Mesothelial cell of epicardium (in vitro differentiated cells): ENCODE measurements at regions not wholly inside any gene's neighbourhood (a gene's known extent, or its start where the extent isn't known, plus 50 kb on each side); places are given as distances from the start of the nearest gene placed in this dataset.
A peak's percentile ranks its signal among the peaks of the same experiment; 100 is the strongest.
"Not testable (repeated sequence)": the region's sequence is repeated elsewhere in the genome, so short reads cannot be mapped to it uniquely, and the experiment has no call there.

ENCODE experiments used
- DNase-seq, 2 experiments: peaks; one replicate each; pipeline ENCODE4 v3.0.0; 2021; ENCODE audit warnings: low spot score in 2 of 2; ENCODE audit not compliant: unreplicated experiment in 2 of 2
- H3K27ac Mint-ChIP-seq: 2 replicates; pipeline ENCODE4 v1.8.0; 2021; ENCODE audit warnings: mixed read lengths
- H3K27me3 Mint-ChIP-seq: 2 replicates; pipeline ENCODE4 v1.8.0; 2021; ENCODE audit warnings: low read depth, mixed read lengths
- H3K36me3 Mint-ChIP-seq: 2 replicates; pipeline ENCODE4 v1.8.0; 2021; ENCODE audit warnings: mixed read lengths
- H3K4me1 Mint-ChIP-seq: 2 replicates; pipeline ENCODE4 v1.8.0; 2021; ENCODE audit warnings: mixed read lengths
- H3K4me3 Mint-ChIP-seq: 2 replicates; pipeline ENCODE4 v1.8.0; 2021; ENCODE audit warnings: mild to moderate bottlenecking, moderate library complexity, mixed read lengths
- H3K9me3 Mint-ChIP-seq: 2 replicates; pipeline ENCODE4 v1.8.0; 2021; ENCODE audit warnings: mixed read lengths
- CTCF ChIP-seq: fragments of 200-600 bp; sonication (generic); IDR thresholded peaks from one replicate; pipeline ENCODE4 v1.5.0; 2021; ENCODE audit warnings: antibody characterized with exemption; ENCODE audit not compliant: unreplicated experiment

DNA sequence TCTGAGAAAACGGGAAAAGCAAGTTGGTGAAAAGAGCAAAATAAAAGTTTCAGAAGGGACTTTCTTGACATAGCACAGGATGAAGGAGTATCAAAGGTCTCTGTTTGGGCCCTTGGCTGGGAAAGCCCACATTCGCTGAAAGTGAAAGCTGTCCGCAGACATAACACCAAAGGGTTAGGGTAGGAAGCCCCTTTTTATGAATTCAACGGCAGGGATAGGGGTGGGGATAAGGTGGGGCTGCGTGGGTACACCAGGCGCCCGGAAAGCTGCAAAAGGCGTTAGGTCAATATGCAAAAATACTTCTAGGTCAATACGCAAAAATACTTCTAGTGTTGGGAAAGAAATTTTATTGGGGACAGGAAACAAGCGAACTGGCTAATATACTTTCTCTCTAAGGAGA is 135.1 kb downstream of the OR2B2 start:
- Mint-ChIP-seq H3K36me3 (no peaks in the 10 kb centered on the region), H3K4me3 (no peak overlapping the region), H3K27me3 (peaks cover 3% of the 10 kb centered on the region), H3K9me3 (no peaks in the 10 kb centered on the region), H3K27ac (no peak overlapping the region), H3K4me1 (peaks cover 12% of the 10 kb centered on the region)
- no peak for DNase-seq
- TF ChIP-seq CTCF = no peak

DNA sequence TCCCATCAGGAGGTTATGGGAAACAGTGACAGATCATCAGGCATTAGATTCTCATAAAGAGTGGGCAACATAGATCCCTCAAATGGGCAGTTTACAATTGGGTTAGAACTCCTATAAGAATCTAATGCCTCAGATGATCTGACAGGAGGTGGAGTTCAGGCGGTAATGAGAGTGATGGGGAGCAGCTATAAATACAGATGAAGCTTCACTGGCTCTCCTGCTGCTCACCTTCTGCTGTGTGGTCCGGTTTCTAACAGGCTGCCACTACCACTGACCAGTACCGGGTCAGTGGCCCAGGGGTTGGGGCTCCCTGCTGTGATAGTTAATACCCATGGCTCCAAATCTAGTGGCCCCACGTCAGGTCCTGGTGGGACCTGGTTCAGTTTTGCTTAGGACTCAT is 135.7 kb downstream of the OR2B2 start:
- Mint-ChIP-seq H3K27me3 (peaks cover 7% of the 10 kb centered on the region), H3K4me1 (peaks cover 15% of the 10 kb centered on the region), H3K4me3 (no peak overlapping the region), H3K36me3 (no peaks in the 10 kb centered on the region), H3K27ac (no peak overlapping the region), H3K9me3 (no peaks in the 10 kb centered on the region)
- DNase-seq = no peak
- no peak for TF ChIP-seq CTCF

DNA sequence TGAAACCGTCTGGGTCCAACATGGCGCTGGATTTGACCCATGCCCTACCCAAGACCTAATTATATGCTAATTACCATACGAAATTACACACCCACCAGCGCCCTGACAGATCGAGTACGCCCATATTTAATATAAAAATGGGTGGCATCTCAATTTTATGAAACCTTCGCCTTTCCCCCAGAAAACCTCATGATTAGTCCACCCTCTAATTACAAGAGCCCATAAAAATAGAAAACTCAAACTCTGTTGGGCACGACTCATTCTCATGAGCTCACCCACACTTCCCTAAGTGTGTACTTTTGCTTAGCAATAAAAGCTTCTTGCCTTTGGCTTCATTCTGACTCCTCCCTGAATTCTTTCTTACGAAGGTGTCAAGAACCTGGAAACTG is 136.4 kb downstream of the OR2B2 start:
- H3K36me3 Mint-ChIP-seq = no peaks in the 10 kb centered on the region
- no peak overlapping the region for H3K4me3 Mint-ChIP-seq
- H3K9me3 Mint-ChIP-seq = no peaks in the 10 kb centered on the region
- H3K27ac Mint-ChIP-seq = no peak overlapping the region
- H3K4me1 Mint-ChIP-seq = peaks cover 13% of the 10 kb centered on the region
- no peak for DNase-seq
- H3K27me3 Mint-ChIP-seq = peaks cover 14% of the 10 kb centered on the region
- no peak for TF ChIP-seq CTCF

DNA sequence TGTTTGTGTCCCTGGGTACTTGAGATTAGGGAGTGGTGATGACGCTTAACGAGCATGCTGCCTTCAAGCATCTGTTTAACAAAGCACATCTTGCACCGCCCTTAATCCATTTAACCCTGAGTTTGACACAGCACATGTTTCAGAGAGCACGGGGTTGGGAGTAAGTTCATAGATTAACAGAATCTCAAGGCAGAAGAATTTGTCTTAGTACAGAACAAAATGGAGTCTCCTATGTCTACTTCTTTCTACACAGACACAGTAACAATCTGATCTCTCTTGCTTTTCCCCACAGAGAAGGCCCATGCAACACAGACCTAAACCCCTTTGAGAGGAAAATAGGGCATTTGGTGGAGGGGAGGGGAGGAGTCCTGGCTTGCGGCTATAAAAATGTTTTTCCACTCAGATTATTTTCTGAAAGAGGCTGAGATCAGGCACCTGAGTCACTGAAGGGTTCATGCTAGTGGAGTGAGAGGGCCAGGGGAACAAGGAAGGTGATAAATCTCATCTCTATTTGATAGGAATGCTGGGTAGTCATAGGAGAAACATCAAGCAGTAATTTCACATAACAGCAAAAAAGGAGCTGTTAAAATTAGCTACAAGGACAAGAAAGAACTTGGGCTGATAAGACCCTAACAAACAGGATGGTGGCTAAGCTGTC is 136.9 kb downstream of the OR2B2 start:
- H3K27ac Mint-ChIP-seq, DNase-seq, H3K36me3 Mint-ChIP-seq: not testable (repeated sequence)

GRCh38 chr6:27774264-27774600 is 138.0 kb downstream of the OR2B2 start:
- H3K36me3 Mint-ChIP-seq, H3K27ac Mint-ChIP-seq, H3K4me3 Mint-ChIP-seq, DNase-seq, H3K9me3 Mint-ChIP-seq, H3K4me1 Mint-ChIP-seq: not testable (repeated sequence)
- H3K27me3 Mint-ChIP-seq = peaks cover 26% of the 10 kb centered on the region

More for the DNA sequence above, 136.9 kb downstream of the OR2B2 start:
- H3K9me3 Mint-ChIP-seq, H3K4me1 Mint-ChIP-seq, H3K4me3 Mint-ChIP-seq: not testable (repeated sequence)
- peaks cover 20% of the 10 kb centered on the region for H3K27me3 Mint-ChIP-seq

DNA sequence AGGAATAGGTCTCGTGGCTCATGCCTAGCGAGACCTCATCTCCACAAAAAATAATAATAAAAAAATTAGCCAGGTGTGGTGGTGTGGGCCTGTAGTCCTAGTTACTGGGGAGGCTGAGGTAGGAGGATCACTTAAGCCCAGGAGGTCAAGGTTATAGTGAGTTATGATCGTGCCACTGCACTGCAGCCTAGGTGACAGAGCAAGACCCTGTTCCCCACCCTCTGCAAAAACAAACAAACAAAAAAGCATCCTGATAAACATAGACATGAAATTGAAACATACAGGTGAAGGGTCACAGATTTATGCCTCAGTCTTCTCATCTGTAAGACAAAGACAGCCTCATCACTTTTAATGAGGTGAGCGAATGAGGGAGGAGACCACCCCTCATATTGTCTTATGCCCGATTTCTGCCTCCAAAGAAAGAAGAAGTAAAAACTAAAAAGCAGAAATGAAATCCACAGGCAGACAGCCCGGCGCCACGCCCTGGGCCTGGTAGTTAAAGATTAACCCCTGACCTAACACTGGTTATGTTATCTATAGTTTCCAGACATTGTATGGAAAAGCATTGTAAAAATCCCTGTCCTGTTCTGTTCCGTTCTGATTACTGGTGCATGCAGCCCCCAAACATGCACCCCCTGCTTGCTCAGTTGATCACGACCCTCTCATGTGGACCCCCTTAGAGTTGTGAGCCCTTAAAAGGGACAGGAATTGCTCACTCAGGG is 138.5 kb downstream of the OR2B2 start:
- peaks cover 28% of the 10 kb centered on the region for H3K27me3 Mint-ChIP-seq
- H3K4me3 Mint-ChIP-seq, H3K27ac Mint-ChIP-seq, H3K9me3 Mint-ChIP-seq, H3K4me1 Mint-ChIP-seq, H3K36me3 Mint-ChIP-seq, DNase-seq: not testable (repeated sequence)

DNA sequence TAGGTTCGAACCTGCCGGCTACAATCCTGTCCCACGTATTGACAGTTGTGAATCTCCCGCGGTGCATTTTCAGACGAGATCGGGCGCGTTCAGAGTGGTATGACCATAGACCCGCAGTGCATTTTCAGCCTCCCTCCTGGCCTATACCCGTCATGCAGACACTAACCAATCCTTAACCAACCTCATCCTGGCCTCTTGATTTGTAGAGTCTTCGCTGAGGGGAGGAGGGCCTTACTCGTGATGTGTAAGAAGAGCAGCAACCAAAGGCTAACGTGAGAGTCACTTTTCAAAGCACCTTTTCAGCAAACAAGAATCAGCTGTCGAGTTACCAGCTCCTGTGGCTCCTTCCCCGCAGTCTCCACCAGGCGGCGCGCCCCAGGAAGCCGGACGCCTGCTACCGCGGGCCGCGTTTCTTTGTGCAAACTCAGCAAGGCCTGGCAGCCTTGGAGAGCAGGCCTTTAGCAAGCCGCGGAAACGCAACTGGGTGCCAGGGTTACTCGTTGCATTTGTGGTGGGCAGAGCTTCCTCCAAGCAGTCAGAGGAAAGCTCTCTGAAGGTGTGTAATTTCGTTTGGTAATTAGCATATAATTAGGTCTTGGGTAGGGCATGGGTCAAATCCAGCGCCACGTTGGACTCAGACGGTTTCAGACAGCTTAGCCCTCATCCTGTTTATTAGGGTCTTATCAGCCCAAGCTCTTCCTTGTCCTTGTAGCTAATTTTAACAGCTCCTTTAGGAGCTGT is 139.8 kb downstream of the OR2B2 start:
- Mint-ChIP-seq H3K9me3 (no peaks in the 10 kb centered on the region), H3K4me1 (peaks cover 5% of the 10 kb centered on the region), H3K27me3 (peaks cover 31% of the 10 kb centered on the region), H3K36me3 (no peaks in the 10 kb centered on the region), H3K27ac (peak overlapping the region; percentile 77), H3K4me3 (peak overlapping the region; percentile 62)
- DNase-seq = peak; percentile 79 to 93
- TF ChIP-seq CTCF = peak; percentile 94
